ENCODE measurements at regions not wholly inside any gene's neighbourhood (a gene's known extent, or its start where the extent isn't known, plus 50 kb on each side); places are given as distances from the start of the nearest gene placed in this dataset.

DNA sequence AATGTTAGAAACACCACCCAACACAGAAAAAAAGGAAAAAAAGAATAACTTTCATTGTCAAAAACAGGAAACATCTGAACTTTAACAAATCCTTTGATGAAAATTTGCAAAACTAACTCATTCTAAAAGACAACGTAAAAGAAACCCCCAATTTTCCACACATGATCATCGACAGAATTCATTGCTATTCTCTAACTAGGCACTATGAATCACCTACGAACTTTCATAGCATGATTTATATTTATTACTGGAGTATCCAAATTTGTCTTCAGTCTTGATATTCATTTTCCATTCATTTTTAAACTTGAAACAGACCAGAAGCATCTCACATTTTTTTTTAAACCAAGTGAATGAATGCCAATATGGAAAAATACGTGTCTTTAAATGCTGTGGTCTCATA, 514.6 kb downstream of the TLE4 start:
- 70 to 83% (median 73%) methylated on average over 4 of the region's 4 CpGs for WGBS, 4 donors
- no peaks in the 10 kb centered on the region for H3K36me3 ChIP-seq
- DNase-seq (no peak), ATAC-seq (no peak)
- intact Hi-C loops (cut with DNase I): no loop called here
- peaks cover 0 to 12% (median 0%) of the 10 kb centered on the region in 12 donors for H3K9me3 ChIP-seq
- no peaks in the 10 kb centered on the region for H3K27me3 ChIP-seq
- no peak overlapping the region for H3K4me3 ChIP-seq
- TF ChIP-seq POLR2A (IDR thresholded peaks at IDR 0.05) (no peak), CTCF (IDR thresholded peaks at IDR 0.05) (no peak)
- H3K27ac ChIP-seq: no peak overlapping the region
- H3K4me1 ChIP-seq: no peaks in the 10 kb centered on the region

DNA sequence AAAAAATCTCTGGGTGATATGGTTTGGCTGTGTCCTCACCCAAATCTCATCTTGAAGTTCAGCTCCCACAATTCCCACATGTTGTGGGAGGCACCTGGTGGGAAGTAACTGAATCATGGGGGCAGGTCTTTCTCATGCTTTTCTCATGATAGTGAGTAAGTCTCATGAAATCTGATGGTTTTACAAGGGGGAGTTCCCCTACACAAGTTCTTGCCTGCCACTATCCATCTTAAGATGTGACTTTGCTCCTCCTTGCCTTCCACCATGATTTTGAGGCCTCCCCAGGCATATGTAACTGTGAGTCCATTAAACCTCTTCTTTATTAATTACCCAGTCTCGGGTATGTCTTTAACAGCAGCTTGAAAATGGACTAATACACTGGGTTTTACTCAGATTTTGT, 513.9 kb downstream of the TLE4 start:
- intact Hi-C loops (cut with DNase I): no loop called here
- TF ChIP-seq POLR2A (IDR thresholded peaks at IDR 0.05) (no peak), CTCF (IDR thresholded peaks at IDR 0.05) (no peak)
- H3K9me3 ChIP-seq: peaks cover 0 to 19% (median 0%) of the 10 kb centered on the region in 12 donors
- no peak overlapping the region for H3K27ac ChIP-seq
- DNase-seq (no peak), ATAC-seq (no peak)
- H3K4me3 ChIP-seq: no peak overlapping the region
- H3K36me3 ChIP-seq: no peaks in the 10 kb centered on the region
- 80 to 90% (median 87%) methylated on average over 1 of the region's 1 CpG for WGBS, 4 donors
- H3K27me3 ChIP-seq: no peaks in the 10 kb centered on the region
- no peaks in the 10 kb centered on the region for H3K4me1 ChIP-seq

DNA sequence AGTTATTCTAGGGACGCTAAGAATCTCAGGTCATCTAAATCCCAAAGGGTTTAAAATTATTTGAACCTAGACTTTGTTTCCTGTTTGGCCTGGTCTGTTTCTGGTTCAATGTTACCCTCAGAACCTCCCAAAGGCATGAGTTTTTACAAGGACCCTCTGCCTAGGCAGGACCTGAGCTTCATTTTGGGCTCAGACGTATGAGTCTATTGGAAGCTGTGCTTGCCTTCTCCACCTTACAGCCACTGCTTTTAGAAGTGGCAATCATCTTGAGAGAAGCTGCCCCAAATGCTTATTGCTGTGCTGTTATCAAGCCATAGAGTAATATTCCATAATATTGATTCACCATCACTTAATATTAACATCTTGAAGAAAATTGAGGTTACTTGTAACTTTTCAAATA, 510.4 kb downstream of the TLE4 start:
- intact Hi-C loops (cut with DNase I): no loop called here
- Histone ChIP-seq H3K9me3 (peaks cover 0 to 25% (median 0%) of the 10 kb centered on the region in 12 donors), H3K27me3 (no peaks in the 10 kb centered on the region), H3K27ac (no peak overlapping the region), H3K4me3 (no peak overlapping the region), H3K36me3 (no peaks in the 10 kb centered on the region), H3K4me1 (no peaks in the 10 kb centered on the region)
- DNase-seq (no peak), ATAC-seq (no peak)
- TF ChIP-seq POLR2A (IDR thresholded peaks at IDR 0.05): no peak
- TF ChIP-seq CTCF (IDR thresholded peaks at IDR 0.05): no peak
- 74 to 80% (median 77%) methylated on average over 2 of the region's 2 CpGs for WGBS, 4 donors

GRCh38 chr9:80078826-80079225, 507.1 kb downstream of the TLE4 start:
- Histone ChIP-seq H3K27me3 (no peaks in the 10 kb centered on the region), H3K4me3 (no peak overlapping the region), H3K9me3 (peaks cover 0 to 25% (median 0%) of the 10 kb centered on the region in 12 donors), H3K27ac (no peak overlapping the region), H3K4me1 (peaks cover 0 to 8% (median 1%) of the 10 kb centered on the region in 12 donors), H3K36me3 (no peaks in the 10 kb centered on the region)
- intact Hi-C loops (cut with DNase I): loop anchor here in 1 of 10 donors (10.0 kb wide), 1 partner anchor 544 kb away; no protein-coding TSS in a partner anchor
- DNase-seq: no peak
- WGBS, 4 donors: 69 to 74% (median 71%) methylated on average over 1 of the region's 1 CpG
- no peak for ATAC-seq
- TF ChIP-seq CTCF (IDR thresholded peaks at IDR 0.05): no peak
- no peak for TF ChIP-seq POLR2A (IDR thresholded peaks at IDR 0.05)
